GM23248 (cell line): ENCODE measurements at regions not wholly inside any gene's neighbourhood (a gene's known extent, or its start where the extent isn't known, plus 50 kb on each side); places are given as distances from the start of the nearest gene placed in this dataset.

Experiments used
- EZH2 ChIP-seq: fragments of 200-600 bp; sonication (generic); IDR thresholded peaks from 2 replicates; pipeline ENCODE4 v1.6.1; 2018; ENCODE audit warnings: antibody characterized with exemption, mild to moderate bottlenecking; ENCODE audit not compliant: insufficient read depth, poor library complexity, severe bottlenecking
- EZH2phosphoT487 ChIP-seq: fragments of 200-600 bp; sonication (generic); IDR thresholded peaks from 2 replicates; pipeline ENCODE4 v1.6.1; 2018; ENCODE audit warnings: antibody characterized with exemption, moderate library complexity, mild to moderate bottlenecking, low read depth; ENCODE audit not compliant: insufficient read depth

DNA sequence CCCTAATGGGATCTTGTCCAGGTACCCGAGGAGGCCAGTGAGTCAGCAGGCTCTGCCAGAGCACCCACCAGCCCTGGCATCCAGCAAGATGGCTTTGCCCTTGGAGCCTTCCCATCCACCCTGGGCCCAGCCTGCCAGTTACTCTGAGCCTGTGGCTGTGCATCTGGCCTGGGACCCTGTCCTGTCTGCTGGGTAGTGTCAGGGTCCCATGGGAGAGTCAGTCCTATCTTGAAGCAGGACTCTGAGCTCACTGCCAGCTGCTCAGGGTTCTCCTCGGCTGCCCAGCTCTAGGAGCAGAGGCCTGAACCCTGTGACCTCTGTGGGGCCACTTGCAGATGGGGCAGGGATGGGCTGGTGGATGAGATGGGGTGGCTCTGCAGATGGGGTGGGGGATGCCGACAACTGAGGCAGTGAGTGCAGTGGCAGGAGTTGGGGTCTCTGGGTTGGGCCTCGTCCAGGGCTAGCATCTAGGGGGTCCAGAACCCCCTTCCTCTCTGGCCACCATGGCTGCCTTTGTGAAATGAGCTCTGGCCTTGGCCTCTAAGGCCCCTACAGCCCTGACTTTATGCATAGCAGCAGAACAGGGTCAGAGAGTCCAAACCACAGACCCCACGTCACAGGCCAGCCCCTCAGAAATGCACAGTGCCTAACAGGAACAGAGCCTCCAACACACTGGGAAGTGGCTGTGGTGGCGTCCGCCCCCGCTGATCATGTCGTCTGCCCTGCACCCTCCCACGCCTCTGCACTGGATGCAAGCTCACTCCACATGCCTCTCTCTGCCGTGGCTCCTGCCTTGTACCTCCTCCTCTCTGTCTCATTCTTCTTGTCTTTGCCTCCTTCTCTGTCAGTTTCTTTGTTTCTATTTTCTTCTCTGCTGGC lies 88.1 kb upstream of the RET start:
- no peak for TF ChIP-seq EZH2
- TF ChIP-seq EZH2phosphoT487: no peak
